ENCODE measurements at regions not wholly inside any gene's neighbourhood (a gene's known extent, or its start where the extent isn't known, plus 50 kb on each side); places are given as distances from the start of the nearest gene placed in this dataset.

- no peak overlapping the region for H3K4me3 Mint-ChIP-seq (ENCODE audit: low read depth, unreplicated experiment)
- H3K27me3 Mint-ChIP-seq (ENCODE audit: unreplicated experiment), result no peaks in the 10 kb centered on the region
- no peak for TF ChIP-seq CTCF (IDR thresholded peaks at IDR 0.05; ENCODE audit: unreplicated experiment)
- H3K27ac Mint-ChIP-seq (ENCODE audit: unreplicated experiment), result no peak overlapping the region
- H3K4me1 Mint-ChIP-seq (ENCODE audit: low read depth, unreplicated experiment), result peaks cover 11% of the 10 kb centered on the region
- intact Hi-C loops (cut with micrococcal nuclease; ENCODE audit: unreplicated experiment), result no loop called here
- no peaks in the 10 kb centered on the region for H3K36me3 Mint-ChIP-seq (ENCODE audit: insufficient read depth, unreplicated experiment)
- CTCF ChIA-PET, result no interaction called here
- DNase-seq, result no peak
- no TSS peak for BruUV-seq (replicated peaks)
- H3K9me3 Mint-ChIP-seq (ENCODE audit: low read depth, unreplicated experiment), result peaks cover 2% of the 10 kb centered on the region
These were observed 196.7 kb upstream of the PELI2 start for GRCh38 chr14:55921511-55921910.

- no peaks in the 10 kb centered on the region for H3K27me3 Mint-ChIP-seq (ENCODE audit: unreplicated experiment)
- H3K36me3 Mint-ChIP-seq (ENCODE audit: insufficient read depth, unreplicated experiment), result no peaks in the 10 kb centered on the region
- CTCF ChIA-PET, result no interaction called here
- H3K27ac Mint-ChIP-seq (ENCODE audit: unreplicated experiment), result no peak overlapping the region
- DNase-seq, result no peak
- H3K9me3 Mint-ChIP-seq (ENCODE audit: low read depth, unreplicated experiment), result peaks cover 2% of the 10 kb centered on the region
- no peak for TF ChIP-seq CTCF (IDR thresholded peaks at IDR 0.05; ENCODE audit: unreplicated experiment)
- BruUV-seq (replicated peaks), result no TSS peak
- H3K4me1 Mint-ChIP-seq (ENCODE audit: low read depth, unreplicated experiment), result peaks cover 30% of the 10 kb centered on the region
- intact Hi-C loops (cut with micrococcal nuclease; ENCODE audit: unreplicated experiment), result no loop called here
- no peak overlapping the region for H3K4me3 Mint-ChIP-seq (ENCODE audit: low read depth, unreplicated experiment)
These were observed 192.2 kb upstream of the PELI2 start for GRCh38 chr14:55926007-55926406.

GRCh38 chr14:55927028-55927427, 191.2 kb upstream of the PELI2 start:
- H3K36me3 Mint-ChIP-seq (ENCODE audit: insufficient read depth, unreplicated experiment), result no peaks in the 10 kb centered on the region
- no TSS peak for BruUV-seq (replicated peaks)
- H3K4me3 Mint-ChIP-seq (ENCODE audit: low read depth, unreplicated experiment), result no peak overlapping the region
- H3K4me1 Mint-ChIP-seq (ENCODE audit: low read depth, unreplicated experiment), result peaks cover 30% of the 10 kb centered on the region
- intact Hi-C loops (cut with micrococcal nuclease; ENCODE audit: unreplicated experiment), result no loop called here
- H3K27ac Mint-ChIP-seq (ENCODE audit: unreplicated experiment), result no peak overlapping the region
- no peak for DNase-seq
- H3K27me3 Mint-ChIP-seq (ENCODE audit: unreplicated experiment), result no peaks in the 10 kb centered on the region
- CTCF ChIA-PET, result interaction anchor here (0.6 to 0.7 kb wide), 3 partner anchors 20 to 982 kb away, joined by 3 to 4 read pairs (median 3); no protein-coding TSS in a partner anchor
- peaks cover 3% of the 10 kb centered on the region for H3K9me3 Mint-ChIP-seq (ENCODE audit: low read depth, unreplicated experiment)
- no peak for TF ChIP-seq CTCF (IDR thresholded peaks at IDR 0.05; ENCODE audit: unreplicated experiment)

DNA sequence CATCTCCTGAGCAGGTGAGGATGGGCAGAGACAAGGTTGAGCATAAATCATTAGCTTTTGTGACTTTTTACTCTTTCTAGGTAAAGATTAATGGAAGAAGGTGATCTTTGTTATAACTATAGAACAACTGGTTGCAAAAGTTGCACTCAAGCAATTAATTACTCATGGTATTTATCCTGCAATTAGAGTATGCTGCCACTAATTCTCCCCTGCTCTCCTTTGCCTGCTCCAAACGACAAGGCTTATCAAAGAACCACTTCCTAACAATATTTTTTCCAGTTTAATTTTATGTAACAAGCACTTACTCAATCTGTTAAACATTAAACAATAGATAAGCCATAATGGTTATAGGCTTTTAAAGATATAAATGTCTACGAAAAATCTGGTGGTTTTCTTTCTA, 189.9 kb upstream of the PELI2 start:
- TF ChIP-seq CTCF (IDR thresholded peaks at IDR 0.05; ENCODE audit: unreplicated experiment), result no peak
- CTCF ChIA-PET, result interaction anchor here (0.6 kb wide), 1 partner anchor 392 kb away, joined by 3 read pairs; no protein-coding TSS in a partner anchor
- Mint-ChIP-seq H3K36me3 (ENCODE audit: insufficient read depth, unreplicated experiment) (no peaks in the 10 kb centered on the region), H3K27ac (ENCODE audit: unreplicated experiment) (no peak overlapping the region), H3K27me3 (ENCODE audit: unreplicated experiment) (no peaks in the 10 kb centered on the region), H3K4me3 (ENCODE audit: low read depth, unreplicated experiment) (no peak overlapping the region), H3K4me1 (ENCODE audit: low read depth, unreplicated experiment) (peaks cover 30% of the 10 kb centered on the region), H3K9me3 (ENCODE audit: low read depth, unreplicated experiment) (peaks cover 6% of the 10 kb centered on the region)
- no TSS peak for BruUV-seq (replicated peaks)
- DNase-seq, result no peak
- intact Hi-C loops (cut with micrococcal nuclease; ENCODE audit: unreplicated experiment), result no loop called here

Data from Calu3 (cell line).